KOPT-K1 (cell line): ENCODE measurements at regions not wholly inside any gene's neighbourhood (a gene's known extent, or its start where the extent isn't known, plus 50 kb on each side); places are given as distances from the start of the nearest gene placed in this dataset.

Experiments
- H3K27ac ChIP-seq: fragments of 200-600 bp; sonication (generic); 2 replicates; pipeline ENCODE4 v1.5.1; 2016; ENCODE audit warnings: antibody characterized with exemption, mild to moderate bottlenecking, low read depth, low read length; ENCODE audit not compliant: poor library complexity, severe bottlenecking
- H3K36me3 ChIP-seq: fragments of 200-600 bp; sonication (generic); 2 replicates; pipeline ENCODE4 v1.5.1; 2017; ENCODE audit warnings: antibody characterized with exemption, mild to moderate bottlenecking, low read length, moderate library complexity; ENCODE audit not compliant: insufficient read depth
- H3K9me3 ChIP-seq: fragments of 200-600 bp; sonication (generic); 2 replicates; pipeline ENCODE4 v1.5.1; 2017; ENCODE audit warnings: antibody characterized with exemption, low read length, mild to moderate bottlenecking; ENCODE audit not compliant: insufficient read depth, poor library complexity, severe bottlenecking

GRCh38 chr3:194251007-194251406 is 100.1 kb downstream of the CPN2 start:
- H3K27ac ChIP-seq = no peak overlapping the region
- no peaks in the 10 kb centered on the region for H3K9me3 ChIP-seq
- no peaks in the 10 kb centered on the region for H3K36me3 ChIP-seq

GRCh38 chr3:194251461-194251860 is 99.7 kb downstream of the CPN2 start:
- H3K27ac ChIP-seq = no peak overlapping the region
- H3K36me3 ChIP-seq = no peaks in the 10 kb centered on the region
- H3K9me3 ChIP-seq = no peaks in the 10 kb centered on the region

GRCh38 chr3:194251891-194252560 is 99.1 kb downstream of the CPN2 start:
- Histone ChIP-seq H3K36me3 (no peaks in the 10 kb centered on the region), H3K9me3 (no peaks in the 10 kb centered on the region), H3K27ac (peak overlapping the region; percentile 4)

- Histone ChIP-seq H3K36me3 (no peaks in the 10 kb centered on the region), H3K27ac (no peak overlapping the region), H3K9me3 (peaks cover 4% of the 10 kb centered on the region)
Observed at GRCh38 chr3:194253270-194253669, 97.9 kb downstream of the CPN2 start.

GRCh38 chr3:194254040-194254439 is 97.1 kb downstream of the CPN2 start:
- H3K36me3 ChIP-seq = no peaks in the 10 kb centered on the region
- H3K27ac ChIP-seq = peak overlapping the region; percentile 20
- H3K9me3 ChIP-seq = peaks cover 6% of the 10 kb centered on the region

- peak overlapping the region; percentile 77 for H3K27ac ChIP-seq
Observed at GRCh38 chr3:194255252-194256039, 95.7 kb downstream of the CPN2 start.

GRCh38 chr3:194256040-194256945 is 94.8 kb downstream of the CPN2 start:
- no peaks in the 10 kb centered on the region for H3K36me3 ChIP-seq
- peak overlapping the region; percentile 77 for H3K27ac ChIP-seq
- H3K9me3 ChIP-seq = peaks cover 6% of the 10 kb centered on the region

More at GRCh38 chr3:194255252-194256039, 95.7 kb downstream of the CPN2 start:
- H3K36me3 ChIP-seq = no peaks in the 10 kb centered on the region
- H3K9me3 ChIP-seq = peaks cover 6% of the 10 kb centered on the region

- H3K27ac ChIP-seq = peak overlapping the region; percentile 77
- peaks cover 6% of the 10 kb centered on the region for H3K9me3 ChIP-seq
Observed at GRCh38 chr3:194257151-194257621, 93.9 kb downstream of the CPN2 start.

GRCh38 chr3:194257916-194258668 is 93.0 kb downstream of the CPN2 start:
- H3K27ac ChIP-seq = no peak overlapping the region

More at GRCh38 chr3:194257151-194257621, 93.9 kb downstream of the CPN2 start:
- no peaks in the 10 kb centered on the region for H3K36me3 ChIP-seq

GRCh38 chr3:194259982-194260766 is 91.0 kb downstream of the CPN2 start:
- Histone ChIP-seq H3K9me3 (peaks cover 6% of the 10 kb centered on the region), H3K36me3 (no peaks in the 10 kb centered on the region), H3K27ac (no peak overlapping the region)

More at GRCh38 chr3:194257916-194258668, 93.0 kb downstream of the CPN2 start:
- H3K9me3 ChIP-seq = peaks cover 6% of the 10 kb centered on the region
- H3K36me3 ChIP-seq = no peaks in the 10 kb centered on the region

- no peaks in the 10 kb centered on the region for H3K36me3 ChIP-seq
- no peak overlapping the region for H3K27ac ChIP-seq
- H3K9me3 ChIP-seq = peaks cover 6% of the 10 kb centered on the region
Observed at GRCh38 chr3:194261581-194262063, 89.5 kb downstream of the CPN2 start.

GRCh38 chr3:194262176-194262924 is 88.8 kb downstream of the CPN2 start:
- Histone ChIP-seq H3K27ac (no peak overlapping the region), H3K36me3 (no peaks in the 10 kb centered on the region), H3K9me3 (peaks cover 6% of the 10 kb centered on the region)

GRCh38 chr3:194262925-194263305 is 88.2 kb downstream of the CPN2 start:
- Histone ChIP-seq H3K36me3 (no peaks in the 10 kb centered on the region), H3K9me3 (peaks cover 6% of the 10 kb centered on the region), H3K27ac (no peak overlapping the region)
